GM23338 (cell line): ENCODE measurements at regions not wholly inside any gene's neighbourhood (a gene's known extent, or its start where the extent isn't known, plus 50 kb on each side); places are given as distances from the start of the nearest gene placed in this dataset.
A peak's percentile ranks its signal among the peaks of the same experiment; 100 is the strongest.

Experiments
- ATAC-seq: fragments of 200-7000 bp; cut with Tn5 transposase; 3 replicates; pipeline ENCODE4 v1.9.1; 2020
- DNase-seq: peaks from one replicate; pipeline ENCODE4 v3.0.0-alpha.2; 2015; ENCODE audit warnings: low spot score
- H2AFZ ChIP-seq: fragments of 200-600 bp; sonication (generic); 2 replicates; pipeline ENCODE4 v1.8.0; 2016; ENCODE audit warnings: antibody characterized with exemption, mild to moderate bottlenecking, moderate library complexity
- H3F3A ChIP-seq: fragments of 200-600 bp; sonication (generic); replicated peaks from 2 replicates; pipeline ENCODE4 v1.8.0; 2017; ENCODE audit warnings: antibody characterized with exemption, mixed run types, low read depth
- H3K27ac ChIP-seq: fragments of 200-600 bp; sonication (generic); 2 replicates; pipeline ENCODE4 v1.6.1; 2016; ENCODE audit warnings: low read depth
- H3K27me3 ChIP-seq: fragments of 200-600 bp; sonication (generic); 2 replicates; pipeline ENCODE4 v1.8.0; 2016; ENCODE audit warnings: mild to moderate bottlenecking, mixed run types, moderate library complexity; ENCODE audit not compliant: insufficient read depth
- H3K36me3 ChIP-seq: fragments of 200-600 bp; sonication (generic); 2 replicates; pipeline ENCODE4 v1.8.0; 2016; ENCODE audit warnings: mild to moderate bottlenecking; ENCODE audit not compliant: insufficient read depth
- H3K4me1 ChIP-seq: fragments of 200-600 bp; sonication (generic); 2 replicates; pipeline ENCODE4 v1.8.0; 2016; ENCODE audit warnings: mild to moderate bottlenecking, moderate library complexity; ENCODE audit not compliant: insufficient read depth
- H3K4me2 ChIP-seq: fragments of 200-600 bp; sonication (generic); 2 replicates; pipeline ENCODE4 v1.7.1; 2017; ENCODE audit warnings: mixed run types
- H3K4me3 ChIP-seq: fragments of 200-600 bp; sonication (generic); 2 replicates; pipeline ENCODE4 v1.6.1; 2016; ENCODE audit warnings: mixed run types
- H3K79me2 ChIP-seq: fragments of 200-600 bp; sonication (generic); replicated peaks from 2 replicates; pipeline ENCODE4 v1.8.0; 2017; ENCODE audit warnings: mild to moderate bottlenecking; ENCODE audit not compliant: insufficient read depth
- H3K9me2 ChIP-seq: fragments of 200-600 bp; sonication (generic); 2 replicates; pipeline ENCODE4 v1.8.0; 2017; ENCODE audit not compliant: insufficient read depth
- H4K20me1 ChIP-seq: fragments of 200-600 bp; sonication (generic); replicated peaks from 2 replicates; pipeline ENCODE4 v1.8.0; 2017; ENCODE audit warnings: mild to moderate bottlenecking; ENCODE audit not compliant: insufficient read depth
- H3K27ac Mint-ChIP-seq: 2 replicates; pipeline ENCODE4 v1.8.0; 2020; ENCODE audit warnings: inconsistent platforms, mild to moderate bottlenecking, moderate library complexity, mixed read lengths
- H3K27me3 Mint-ChIP-seq: 3 replicates; pipeline ENCODE4 v1.8.0; 2022; ENCODE audit warnings: low read depth, mild to moderate bottlenecking, moderate library complexity, mixed read lengths, inconsistent platforms; ENCODE audit not compliant: insufficient read depth, poor library complexity
- H3K36me3 Mint-ChIP-seq: 3 replicates; pipeline ENCODE4 v1.8.0; 2021; ENCODE audit warnings: low read depth, mild to moderate bottlenecking, inconsistent platforms, moderate library complexity, mixed read lengths
- H3K4me1 Mint-ChIP-seq: 3 replicates; pipeline ENCODE4 v1.8.0; 2020; ENCODE audit warnings: mild to moderate bottlenecking, inconsistent platforms, mixed read lengths
- H3K4me3 Mint-ChIP-seq: 3 replicates; pipeline ENCODE4 v1.8.0; 2021; ENCODE audit warnings: moderate library complexity, mild to moderate bottlenecking, inconsistent platforms, mixed read lengths
- H3K9me3 Mint-ChIP-seq: 3 replicates; pipeline ENCODE4 v1.8.0; 2020; ENCODE audit warnings: moderate library complexity, mild to moderate bottlenecking, inconsistent platforms, mixed read lengths
- CREB1 ChIP-seq: fragments of 250-450 bp; sonication (Bioruptor Pico); IDR thresholded peaks from 2 replicates; pipeline ENCODE4 v1.5.0; 2020; ENCODE audit warnings: low read depth, mild to moderate bottlenecking, moderate library complexity
- ETS1 ChIP-seq: IDR thresholded peaks from 2 replicates; pipeline ENCODE4 v1.6.1; 2016; ENCODE audit warnings: antibody characterized with exemption
- EZH2 ChIP-seq: fragments of 200-600 bp; sonication (generic); IDR thresholded peaks from one replicate; pipeline ENCODE4 v1.8.0; 2017; ENCODE audit warnings: antibody characterized with exemption, mild to moderate bottlenecking, low read depth; ENCODE audit not compliant: unreplicated experiment
- EZH2phosphoT487 ChIP-seq: fragments of 200-600 bp; sonication (generic); IDR thresholded peaks from one replicate; pipeline ENCODE4 v1.8.1; 2018; ENCODE audit warnings: antibody characterized with exemption; ENCODE audit not compliant: unreplicated experiment
- JUNB ChIP-seq: IDR thresholded peaks from one replicate; pipeline ENCODE4 v1.6.1; 2016; ENCODE audit warnings: antibody characterized with exemption; ENCODE audit not compliant: unreplicated experiment
- NANOG ChIP-seq: IDR thresholded peaks from 2 replicates; pipeline ENCODE4 v1.6.1; 2016; ENCODE audit warnings: antibody characterized with exemption, borderline replicate concordance
- POLR2AphosphoS5 ChIP-seq: IDR thresholded peaks from 2 replicates; pipeline ENCODE4 v1.6.1; 2016; ENCODE audit warnings: antibody characterized with exemption, low read depth
- REST ChIP-seq: IDR thresholded peaks from one replicate; pipeline ENCODE4 v1.6.1; 2018; ENCODE audit warnings: antibody characterized with exemption; ENCODE audit not compliant: unreplicated experiment
- STAT1 ChIP-seq: IDR thresholded peaks from one replicate; pipeline ENCODE4 v1.6.1; 2016; ENCODE audit warnings: antibody characterized with exemption; ENCODE audit not compliant: unreplicated experiment
- ZNF331 ChIP-seq: fragments of 250-450 bp; sonication (Bioruptor Pico); IDR thresholded peaks from 2 replicates; pipeline ENCODE4 v1.5.0; 2020; ENCODE audit warnings: low read depth, mild to moderate bottlenecking, moderate library complexity
- ZNF462 ChIP-seq: fragments of 250-450 bp; sonication (Bioruptor Pico); IDR thresholded peaks from 2 replicates; pipeline ENCODE4 v1.5.0; 2020; ENCODE audit warnings: mild to moderate bottlenecking, moderate library complexity

- Histone ChIP-seq H3K4me3 (no peak overlapping the region), H3K27ac (peak overlapping the region; percentile 22), H3K79me2 (no peaks in the 10 kb centered on the region), H3K9me2 (peaks cover 5% of the 10 kb centered on the region; the same call in 1 of the 2 replicates), H3K4me2 (peak overlapping the region; percentile 56), H3K27me3 (no peaks in the 10 kb centered on the region), H4K20me1 (no peaks in the 10 kb centered on the region), H2AFZ (peak overlapping the region; percentile 35), H3K36me3 (no peaks in the 10 kb centered on the region), H3F3A (no peaks in the 10 kb centered on the region), H3K4me1 (peaks cover 28% of the 10 kb centered on the region)
- H3K4me3 Mint-ChIP-seq, result no peak overlapping the region; the same call in 2 of the 3 replicates
- H3K4me1 Mint-ChIP-seq, result peaks cover 47% of the 10 kb centered on the region
- no peaks in the 10 kb centered on the region for H3K9me3 Mint-ChIP-seq
- peak overlapping the region; percentile 92 for H3K27ac Mint-ChIP-seq
- DNase-seq, result no peak
- no peaks in the 10 kb centered on the region for H3K36me3 Mint-ChIP-seq
- peaks cover 3% of the 10 kb centered on the region for H3K27me3 Mint-ChIP-seq
- ATAC-seq, result no peak
- TF ChIP-seq STAT1, result no peak
- TF ChIP-seq EZH2, result no peak
Observed at GRCh38 chr2:20149703-20150030, 75.3 kb downstream of the SDC1 start.

- peaks cover 47% of the 10 kb centered on the region for H3K4me1 Mint-ChIP-seq
- peak overlapping the region; percentile 22; the same call in 1 of the 2 replicates for H3K27ac ChIP-seq
- no peak for TF ChIP-seq EZH2phosphoT487
- no peak for TF ChIP-seq ZNF331
- no peak for TF ChIP-seq NANOG
- no peak for TF ChIP-seq ETS1
- no peak for TF ChIP-seq CREB1 (CRISPR knock-in tag)
- TF ChIP-seq POLR2AphosphoS5, result no peak
- no peak for TF ChIP-seq REST
- TF ChIP-seq ZNF462, result no peak
- no peak for TF ChIP-seq EZH2
- no peak for TF ChIP-seq JUNB
Observed at GRCh38 chr2:20148923-20149702, 75.8 kb downstream of the SDC1 start.

More at GRCh38 chr2:20148923-20149702, 75.8 kb downstream of the SDC1 start:
- Histone ChIP-seq H3K4me3 (no peak overlapping the region; the same call in 1 of the 2 replicates), H3K36me3 (no peaks in the 10 kb centered on the region), H2AFZ (peak overlapping the region; percentile 35), H3F3A (no peaks in the 10 kb centered on the region), H3K79me2 (no peaks in the 10 kb centered on the region), H3K4me1 (peaks cover 28% of the 10 kb centered on the region), H4K20me1 (no peaks in the 10 kb centered on the region), H3K27me3 (no peaks in the 10 kb centered on the region), H3K4me2 (peak overlapping the region; percentile 56), H3K9me2 (peaks cover 5% of the 10 kb centered on the region; the same call in 1 of the 2 replicates)
- ATAC-seq (peak; percentile 71), DNase-seq (peak; percentile 61)
- H3K27ac Mint-ChIP-seq, result peak overlapping the region; percentile 92
- H3K9me3 Mint-ChIP-seq, result no peaks in the 10 kb centered on the region
- peaks cover 3% of the 10 kb centered on the region for H3K27me3 Mint-ChIP-seq
- H3K4me3 Mint-ChIP-seq, result peak overlapping the region; percentile 29; the same call in 2 of the 3 replicates
- H3K36me3 Mint-ChIP-seq, result no peaks in the 10 kb centered on the region
